IMR-90 (cell line): ENCODE measurements at regions not wholly inside any gene's neighbourhood (a gene's known extent, or its start where the extent isn't known, plus 50 kb on each side); places are given as distances from the start of the nearest gene placed in this dataset.
"Not testable (repeated sequence)": the region's sequence is repeated elsewhere in the genome, so short reads cannot be mapped to it uniquely, and the experiment has no call there.

Experiments
- BHLHE40 ChIP-seq: fragments of 150-350 bp; IDR thresholded peaks from 2 replicates; pipeline ENCODE4 v1.6.1; 2016; ENCODE audit warnings: mild to moderate bottlenecking, low read depth, low read length
- CTCF ChIP-seq: conservative IDR thresholded peaks from 2 replicates; pipeline ENCODE4 v1.5.1; 2012; ENCODE audit warnings: mild to moderate bottlenecking, low read depth, low read length, improper control_type of control experiment
- MXI1 ChIP-seq: IDR thresholded peaks from 2 replicates; pipeline ENCODE4 v1.6.1; 2012; ENCODE audit warnings: low read depth, mild to moderate bottlenecking, low read length, moderate library complexity, borderline replicate concordance
- POLR2A ChIP-seq: IDR thresholded peaks from 2 replicates; pipeline ENCODE4 v1.6.1; 2012; ENCODE audit warnings: mild to moderate bottlenecking, low read depth, low read length
- SMC3 ChIP-seq: fragments of 150-350 bp; IDR thresholded peaks from 2 replicates; pipeline ENCODE4 v1.6.1; 2016; ENCODE audit warnings: low read depth, mild to moderate bottlenecking, antibody characterized with exemption, low read length, moderate library complexity

- not testable (repeated sequence) for TF ChIP-seq CTCF, POLR2A, MXI1, SMC3, BHLHE40
Measured at GRCh38 chr6:167219079-167219478, 61.3 kb upstream of the GPR31 start.
